ENCODE measurements at regions not wholly inside any gene's neighbourhood (a gene's known extent, or its start where the extent isn't known, plus 50 kb on each side); places are given as distances from the start of the nearest gene placed in this dataset.

DNA sequence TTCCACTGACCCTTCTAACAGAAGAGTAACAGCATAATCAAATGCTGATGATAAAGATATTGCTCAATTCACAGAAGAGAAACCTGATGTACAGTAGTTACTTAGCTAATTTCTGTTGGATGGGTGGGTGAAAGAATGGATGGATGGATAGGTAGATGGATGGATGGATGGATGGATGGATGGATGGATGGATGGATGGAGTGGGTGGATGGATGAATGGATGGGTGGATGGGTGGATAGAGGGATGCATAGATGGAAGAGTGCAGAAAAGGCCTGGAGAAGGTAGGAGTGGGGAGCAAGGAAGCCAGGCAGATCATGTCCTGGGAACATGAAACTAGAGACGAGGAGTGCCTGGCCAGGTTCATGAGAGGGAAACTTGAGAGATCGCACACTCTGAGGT, 520.9 kb downstream of the BCL11B start:
- no peak for ATAC-seq (ENCODE audit: low FRiP score)
- DNase-seq (ENCODE audit: low spot score): no peak
- TF ChIP-seq, protein P1, sequence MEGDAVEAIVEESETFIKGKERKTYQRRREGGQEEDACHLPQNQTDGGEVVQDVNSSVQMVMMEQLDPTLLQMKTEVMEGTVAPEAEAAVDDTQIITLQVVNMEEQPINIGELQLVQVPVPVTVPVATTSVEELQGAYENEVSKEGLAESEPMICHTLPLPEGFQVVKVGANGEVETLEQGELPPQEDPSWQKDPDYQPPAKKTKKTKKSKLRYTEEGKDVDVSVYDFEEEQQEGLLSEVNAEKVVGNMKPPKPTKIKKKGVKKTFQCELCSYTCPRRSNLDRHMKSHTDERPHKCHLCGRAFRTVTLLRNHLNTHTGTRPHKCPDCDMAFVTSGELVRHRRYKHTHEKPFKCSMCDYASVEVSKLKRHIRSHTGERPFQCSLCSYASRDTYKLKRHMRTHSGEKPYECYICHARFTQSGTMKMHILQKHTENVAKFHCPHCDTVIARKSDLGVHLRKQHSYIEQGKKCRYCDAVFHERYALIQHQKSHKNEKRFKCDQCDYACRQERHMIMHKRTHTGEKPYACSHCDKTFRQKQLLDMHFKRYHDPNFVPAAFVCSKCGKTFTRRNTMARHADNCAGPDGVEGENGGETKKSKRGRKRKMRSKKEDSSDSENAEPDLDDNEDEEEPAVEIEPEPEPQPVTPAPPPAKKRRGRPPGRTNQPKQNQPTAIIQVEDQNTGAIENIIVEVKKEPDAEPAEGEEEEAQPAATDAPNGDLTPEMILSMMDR (IDR thresholded peaks at IDR 0.05): no peak

DNA sequence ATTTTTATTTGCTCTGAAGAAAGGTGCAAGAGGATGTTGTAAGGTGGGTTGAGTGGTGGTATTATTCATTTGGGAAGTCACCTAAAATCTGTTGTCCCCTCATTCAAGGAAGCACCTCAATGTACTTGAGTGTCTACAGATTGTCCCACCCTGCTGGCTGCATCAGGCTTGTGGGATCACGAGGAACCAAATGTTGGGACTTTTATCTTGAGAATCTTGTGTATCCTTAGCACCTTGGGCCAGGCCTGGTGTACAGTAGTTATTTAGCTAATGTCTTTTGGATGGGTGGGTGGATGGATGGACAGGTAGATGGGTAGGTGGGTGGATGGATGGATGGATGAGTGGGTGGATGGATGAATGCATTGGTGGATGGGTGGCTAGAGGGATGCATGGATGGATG, 519.3 kb downstream of the BCL11B start:
- TF ChIP-seq, protein P1 (IDR thresholded peaks at IDR 0.05): no peak
- DNase-seq (ENCODE audit: low spot score) (no peak), ATAC-seq (ENCODE audit: low FRiP score) (no peak)

DNA sequence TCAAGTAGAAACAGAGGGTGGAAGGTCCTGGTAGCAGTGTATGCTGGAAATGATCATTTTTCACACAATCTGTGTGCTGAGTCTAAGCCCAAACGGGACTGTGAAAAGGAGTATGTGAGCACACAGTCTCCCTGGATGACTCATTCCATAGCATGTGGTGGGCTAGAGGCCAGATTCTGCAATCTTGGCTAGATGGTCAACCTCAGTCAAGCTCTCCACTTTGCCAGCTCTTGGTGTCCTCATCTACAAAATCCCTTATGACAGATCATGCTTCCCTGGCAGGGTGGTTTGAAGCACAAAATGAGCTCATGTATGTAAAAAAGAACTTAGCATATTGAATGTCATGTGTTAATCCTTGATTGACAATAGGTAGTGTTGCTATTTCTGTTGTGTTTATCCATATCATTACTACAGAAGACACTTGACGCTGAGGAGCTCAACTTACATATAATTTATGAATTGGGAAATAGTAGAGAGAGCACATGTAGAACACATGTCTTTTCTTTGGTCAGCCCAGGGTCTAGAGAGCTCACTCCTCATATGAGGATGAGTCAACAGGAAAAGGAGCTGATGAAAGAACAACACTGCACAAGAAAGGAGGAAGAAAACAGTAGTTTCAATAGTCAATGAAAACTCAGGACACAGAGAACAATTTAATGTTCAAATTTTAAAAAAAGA, 517.5 kb downstream of the BCL11B start:
- ATAC-seq (ENCODE audit: low FRiP score): no peak
- TF ChIP-seq, protein P1 (IDR thresholded peaks at IDR 0.05): no peak
- DNase-seq (ENCODE audit: low spot score): no peak

DNA sequence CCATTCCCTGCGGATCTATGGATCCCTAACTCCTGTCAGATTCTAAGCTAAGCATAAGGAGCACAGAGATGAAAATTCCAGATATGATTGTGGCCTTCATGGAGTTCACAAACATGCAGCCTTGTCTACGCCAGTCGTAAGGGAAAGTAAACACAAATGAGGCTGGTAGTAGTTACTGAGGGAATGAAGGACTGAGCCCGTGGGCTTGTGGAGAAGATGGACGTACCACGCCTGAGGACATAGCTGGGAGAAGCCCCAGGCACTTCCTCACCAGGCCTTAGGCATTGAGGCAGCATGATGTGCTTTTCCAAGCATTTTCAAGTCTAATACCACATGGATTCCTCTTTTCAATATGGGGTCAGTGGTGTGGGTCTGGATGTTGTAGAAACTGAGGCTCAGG, 515.2 kb downstream of the BCL11B start:
- TF ChIP-seq, protein P1 (IDR thresholded peaks at IDR 0.05): no peak
- DNase-seq (ENCODE audit: low spot score) (no peak), ATAC-seq (ENCODE audit: low FRiP score) (no peak)

DNA sequence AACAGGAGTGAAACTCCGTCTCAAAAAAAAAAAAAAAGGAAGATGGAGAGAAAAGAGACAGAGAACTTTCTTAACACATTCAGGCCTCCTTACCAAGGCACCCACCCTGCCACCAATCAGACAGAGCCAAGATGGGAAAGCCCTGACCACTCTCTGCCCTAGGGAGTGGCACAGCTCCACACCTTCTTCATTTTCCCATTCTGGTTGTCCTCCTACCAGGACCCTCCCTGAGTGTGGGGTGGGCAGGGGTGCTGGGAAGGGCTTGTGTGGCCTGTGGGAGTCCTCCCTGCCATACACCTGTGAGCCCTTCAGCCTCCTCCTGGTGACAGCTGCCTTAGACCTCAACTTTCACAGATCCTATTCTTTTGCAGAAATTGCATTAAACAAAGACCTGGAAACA, 513.6 kb downstream of the BCL11B start:
- DNase-seq (ENCODE audit: low spot score) (no peak), ATAC-seq (ENCODE audit: low FRiP score) (no peak)
- TF ChIP-seq, protein P1 (IDR thresholded peaks at IDR 0.05): no peak

DNA sequence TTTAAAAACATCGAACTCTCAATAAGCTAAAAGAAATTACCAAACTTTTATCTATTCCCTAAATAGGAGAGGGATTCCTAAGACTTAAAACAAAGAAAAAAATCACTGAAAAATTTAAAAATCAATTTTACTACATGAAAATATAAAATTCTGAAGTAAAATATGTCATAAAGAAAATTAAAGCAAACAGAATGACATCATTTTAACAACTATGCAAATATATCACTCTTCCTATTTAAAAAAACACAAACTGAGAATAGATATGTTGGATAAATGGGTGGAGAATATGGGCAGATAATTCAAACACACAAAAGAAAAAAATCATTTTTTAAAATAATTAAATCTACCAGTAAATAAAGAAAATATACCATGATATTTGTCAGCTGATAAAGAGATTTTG, 510.0 kb downstream of the BCL11B start:
- DNase-seq (ENCODE audit: low spot score): no peak
- TF ChIP-seq, protein P1 (IDR thresholded peaks at IDR 0.05): no peak
- no peak for ATAC-seq (ENCODE audit: low FRiP score)

DNA sequence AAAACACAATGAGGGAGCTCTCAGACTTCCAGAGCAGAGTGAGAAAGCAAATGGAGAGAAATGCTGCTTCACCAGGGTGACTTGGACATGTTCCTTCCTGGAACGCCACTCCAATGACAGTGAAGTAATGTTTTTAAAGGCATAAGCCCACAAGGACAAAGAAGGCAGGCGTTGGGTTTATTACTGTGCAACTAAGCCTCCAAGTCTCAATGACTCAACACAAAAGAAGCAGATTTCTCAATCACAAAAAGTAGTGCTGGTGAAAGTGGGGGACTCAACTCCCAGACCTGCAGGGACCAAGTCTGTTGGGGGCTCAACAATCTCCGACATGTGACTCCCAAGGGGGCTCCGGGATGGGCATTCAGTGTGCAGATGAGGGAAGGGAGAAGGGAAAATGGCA, 505.2 kb downstream of the BCL11B start:
- ATAC-seq (ENCODE audit: low FRiP score) (no peak), DNase-seq (ENCODE audit: low spot score) (no peak)
- TF ChIP-seq, protein P1 (IDR thresholded peaks at IDR 0.05): no peak

All from omental fat pad (tissue), 3 donors.